ENCODE measurements at regions not wholly inside any gene's neighbourhood (a gene's known extent, or its start where the extent isn't known, plus 50 kb on each side); places are given as distances from the start of the nearest gene placed in this dataset.
A peak's percentile ranks its signal among the peaks of the same experiment; 100 is the strongest.

GRCh38 chr22:27312565-27312964 lies 489.0 kb downstream of the MN1 start:
- H3K18ac ChIP-seq (ENCODE audit: insufficient read length, low read depth, low read length): no peak overlapping the region
- no peak overlapping the region for H3K9ac ChIP-seq (ENCODE audit: extremely low read depth, insufficient read length, low read length)
- DNase-seq: no peak
- H4K8ac ChIP-seq (replicated peaks; ENCODE audit: insufficient read length, low read depth, low read length): no peak overlapping the region
- no peak overlapping the region for H2BK15ac ChIP-seq (ENCODE audit: low read depth, low read length)
- peak overlapping the region; percentile 0 for H3K4me2 ChIP-seq (ENCODE audit: insufficient read depth, insufficient read length, low read length)
- peaks cover 13% of the 10 kb centered on the region; the same call in 1 of the 2 replicates for H3K4me1 ChIP-seq (ENCODE audit: insufficient read depth, low read length)
- H3K9me3 ChIP-seq (ENCODE audit: control insufficient read depth, low read depth, low read length): no peaks in the 10 kb centered on the region
- no peak overlapping the region for H4K5ac ChIP-seq (ENCODE audit: insufficient read length, low read depth, low read length)
- no peak overlapping the region for H2AFZ ChIP-seq (ENCODE audit: low read length)
- Mint-ChIP-seq H3K27ac (no peak overlapping the region), H3K9me3 (peaks cover 0 to 4% of the 10 kb centered on the region in 2 experiments; a peak in 1 of 5 replicates), H3K27me3 (ENCODE audit: low read depth) (peaks cover 14% of the 10 kb centered on the region), H3K4me1 (peaks cover 0 to 6% of the 10 kb centered on the region in 2 experiments; a peak in 2 of 4 replicates), H3K4me3 (no peak overlapping the region), H3K36me3 (ENCODE audit: insufficient read depth in 1 of 3, low read depth in 3 of 3) (peaks cover 0 to 2% (median 0%) of the 10 kb centered on the region in 3 experiments; a peak in 3 of 7 replicates)
- H2BK12ac ChIP-seq (ENCODE audit: insufficient read length, low read depth, low read length): no peak overlapping the region
- no peak overlapping the region for H3K14ac ChIP-seq (ENCODE audit: insufficient read depth, low read length)
- no peak overlapping the region for H3K4ac ChIP-seq (ENCODE audit: low read depth, low read length)
- H3K79me2 ChIP-seq (ENCODE audit: insufficient read depth, low read length): no peaks in the 10 kb centered on the region
- no peaks in the 10 kb centered on the region for H3K79me1 ChIP-seq (ENCODE audit: insufficient read depth, low read depth, low read length, poor library complexity, severe bottlenecking)
- H4K91ac ChIP-seq (ENCODE audit: insufficient read length, low read depth, low read length): no peak overlapping the region
- no peak for TF ChIP-seq CTCF (conservative IDR thresholded peaks at IDR 0.05)
- H2AK5ac ChIP-seq (ENCODE audit: insufficient read length, low read length): no peak overlapping the region
- H3K23ac ChIP-seq (ENCODE audit: insufficient read length, low read depth, low read length): no peak overlapping the region
- no peaks in the 10 kb centered on the region for H4K20me1 ChIP-seq (ENCODE audit: control insufficient read depth, insufficient read depth, insufficient read length)
- no peak overlapping the region for H2BK5ac ChIP-seq (ENCODE audit: insufficient read length, low read length)
- H3K23me2 ChIP-seq (ENCODE audit: insufficient read length, low read depth, low read length, poor library complexity, severe bottlenecking): no peaks in the 10 kb centered on the region
- H3K27ac ChIP-seq (ENCODE audit: insufficient read length, low read depth, low read length): no peak overlapping the region
- H3K27me3 ChIP-seq (ENCODE audit: insufficient read depth, low read length): no peaks in the 10 kb centered on the region
- WGBS (ENCODE audit: extremely low coverage, insufficient read length, low lambda C conversion rate): no CpG with 5 or more reads among the region's 8 CpGs
- no peak overlapping the region for H2BK20ac ChIP-seq (ENCODE audit: low read depth, low read length, poor library complexity, severe bottlenecking)
- no peak overlapping the region for H2BK120ac ChIP-seq (ENCODE audit: low read depth, low read length, poor library complexity, severe bottlenecking)
- no peak overlapping the region for H3K56ac ChIP-seq (ENCODE audit: insufficient read length, low read depth, low read length)
- no peak overlapping the region for H3T11ph ChIP-seq (ENCODE audit: low read length)
